Neural progenitor cell (in vitro differentiated cells): ENCODE measurements at regions not wholly inside any gene's neighbourhood (a gene's known extent, or its start where the extent isn't known, plus 50 kb on each side); places are given as distances from the start of the nearest gene placed in this dataset.

Experiments
- DNase-seq: peaks from one replicate; pipeline ENCODE4 v3.0.0-alpha.2; 2016; ENCODE audit warnings: low spot score
- H2AFZ ChIP-seq: fragments of 200-600 bp; sonication (generic); replicated peaks from 2 replicates; pipeline ENCODE4 v1.6.1; 2016; ENCODE audit warnings: antibody characterized with exemption
- H3F3A ChIP-seq: fragments of 200-600 bp; sonication (generic); 2 replicates; pipeline ENCODE4 v1.6.1; 2016; ENCODE audit warnings: antibody characterized with exemption, low read depth
- H3K27ac ChIP-seq: fragments of 200-600 bp; sonication (generic); 2 replicates; pipeline ENCODE4 v1.5.1; 2016; ENCODE audit warnings: mild to moderate bottlenecking
- H3K27me3 ChIP-seq: fragments of 200-600 bp; sonication (generic); 2 replicates; pipeline ENCODE4 v1.6.1; 2016; ENCODE audit warnings: mild to moderate bottlenecking, moderate library complexity
- H3K36me3 ChIP-seq: fragments of 200-600 bp; sonication (generic); 2 replicates; pipeline ENCODE4 v1.5.1; 2016
- H3K4me1 ChIP-seq: fragments of 200-600 bp; sonication (generic); 2 replicates; pipeline ENCODE4 v1.6.1; 2016; ENCODE audit warnings: mixed run types
- H3K4me2 ChIP-seq: fragments of 200-600 bp; sonication (generic); 2 replicates; pipeline ENCODE4 v1.6.1; 2016
- H3K4me3 ChIP-seq: fragments of 200-600 bp; sonication (generic); 2 replicates; pipeline ENCODE4 v1.5.1; 2016
- H3K79me2 ChIP-seq: fragments of 200-600 bp; sonication (generic); 2 replicates; pipeline ENCODE4 v1.6.1; 2016; ENCODE audit warnings: low read depth
- H3K9ac ChIP-seq: fragments of 200-600 bp; sonication (generic); 2 replicates; pipeline ENCODE4 v1.6.1; 2016
- H3K9me3 ChIP-seq: fragments of 200-600 bp; sonication (generic); 2 replicates; pipeline ENCODE4 v1.5.1; 2016; ENCODE audit warnings: low read depth
- H4K20me1 ChIP-seq: fragments of 200-600 bp; sonication (generic); 2 replicates; pipeline ENCODE4 v1.6.1; 2016; ENCODE audit warnings: low read depth
- H3K27ac Mint-ChIP-seq: 3 replicates; pipeline ENCODE4 v1.8.0; 2021; ENCODE audit warnings: mixed read lengths
- H3K27me3 Mint-ChIP-seq: 2 replicates; pipeline ENCODE4 v1.8.0; 2022; ENCODE audit warnings: low read depth, mild to moderate bottlenecking, inconsistent platforms, moderate library complexity, mixed read lengths; ENCODE audit not compliant: insufficient read depth
- H3K36me3 Mint-ChIP-seq: 3 replicates; pipeline ENCODE4 v1.8.0; 2021; ENCODE audit warnings: mixed read lengths
- H3K4me1 Mint-ChIP-seq: 3 replicates; pipeline ENCODE4 v1.8.0; 2021; ENCODE audit warnings: mixed read lengths
- H3K4me3 Mint-ChIP-seq: 3 replicates; pipeline ENCODE4 v1.8.0; 2021; ENCODE audit warnings: mild to moderate bottlenecking, moderate library complexity, mixed read lengths
- H3K9me3 Mint-ChIP-seq: 3 replicates; pipeline ENCODE4 v1.8.0; 2020; ENCODE audit warnings: mixed read lengths
- CTCF ChIP-seq: fragments of 200-600 bp; sonication (generic); IDR thresholded peaks from 2 replicates; pipeline ENCODE4 v1.5.1; 2017; ENCODE audit warnings: antibody characterized with exemption, mild to moderate bottlenecking
- EZH2 ChIP-seq: fragments of 200-600 bp; sonication (generic); IDR thresholded peaks from 2 replicates; pipeline ENCODE4 v1.6.1; 2017; ENCODE audit warnings: antibody characterized with exemption, mild to moderate bottlenecking, moderate library complexity
- EZH2phosphoT487 ChIP-seq: fragments of 200-600 bp; sonication (generic); IDR thresholded peaks from 2 replicates; pipeline ENCODE4 v1.6.1; 2017; ENCODE audit warnings: antibody characterized with exemption

GRCh38 chr3:135454890-135455289 lies 510.6 kb upstream of the PPP2R3A start:
- Histone ChIP-seq H4K20me1 (no peaks in the 10 kb centered on the region), H2AFZ (no peak overlapping the region), H3K79me2 (no peaks in the 10 kb centered on the region), H3K9ac (no peak overlapping the region), H3K9me3 (no peaks in the 10 kb centered on the region), H3K4me2 (no peak overlapping the region), H3F3A (no peaks in the 10 kb centered on the region), H3K27ac (no peak overlapping the region), H3K4me3 (no peak overlapping the region), H3K27me3 (no peaks in the 10 kb centered on the region), H3K36me3 (no peaks in the 10 kb centered on the region), H3K4me1 (peaks cover 11% of the 10 kb centered on the region)
- no peak for TF ChIP-seq EZH2phosphoT487
- TF ChIP-seq EZH2, result no peak
- TF ChIP-seq CTCF, result no peak
- H3K27me3 Mint-ChIP-seq, result peaks cover 8% of the 10 kb centered on the region
- H3K27ac Mint-ChIP-seq, result no peak overlapping the region
- peaks cover 3% of the 10 kb centered on the region for H3K9me3 Mint-ChIP-seq
- H3K4me1 Mint-ChIP-seq, result peaks cover 17% of the 10 kb centered on the region
- H3K4me3 Mint-ChIP-seq, result no peak overlapping the region
- H3K36me3 Mint-ChIP-seq, result no peaks in the 10 kb centered on the region
- DNase-seq, result no peak

- Histone ChIP-seq H3K9ac (no peak overlapping the region), H3K79me2 (no peaks in the 10 kb centered on the region), H2AFZ (peak overlapping the region; percentile 97), H3K4me2 (peak overlapping the region; percentile 77), H3K27ac (no peak overlapping the region), H3K27me3 (no peaks in the 10 kb centered on the region), H4K20me1 (no peaks in the 10 kb centered on the region), H3F3A (no peaks in the 10 kb centered on the region), H3K9me3 (no peaks in the 10 kb centered on the region), H3K4me1 (peaks cover 11% of the 10 kb centered on the region), H3K4me3 (peak overlapping the region; percentile 23), H3K36me3 (no peaks in the 10 kb centered on the region)
- Mint-ChIP-seq H3K9me3 (peaks cover 3% of the 10 kb centered on the region), H3K27me3 (peaks cover 8% of the 10 kb centered on the region), H3K4me3 (peak overlapping the region; percentile 61), H3K36me3 (no peaks in the 10 kb centered on the region), H3K4me1 (peaks cover 17% of the 10 kb centered on the region), H3K27ac (peak overlapping the region; percentile 91)
- DNase-seq, result peak; percentile 83
- TF ChIP-seq EZH2, result no peak
- TF ChIP-seq CTCF, result peak; percentile 63
Measured at GRCh38 chr3:135456108-135456790, 509.3 kb upstream of the PPP2R3A start.

GRCh38 chr3:135458541-135459322 lies 506.8 kb upstream of the PPP2R3A start:
- Histone ChIP-seq H3K79me2 (no peaks in the 10 kb centered on the region), H3F3A (no peaks in the 10 kb centered on the region), H3K4me3 (no peak overlapping the region), H3K9me3 (no peaks in the 10 kb centered on the region), H3K9ac (no peak overlapping the region), H3K4me2 (no peak overlapping the region), H3K27me3 (no peaks in the 10 kb centered on the region), H4K20me1 (no peaks in the 10 kb centered on the region), H2AFZ (no peak overlapping the region), H3K27ac (no peak overlapping the region), H3K4me1 (peaks cover 11% of the 10 kb centered on the region), H3K36me3 (no peaks in the 10 kb centered on the region)
- Mint-ChIP-seq H3K4me3 (no peak overlapping the region), H3K4me1 (peaks cover 12% of the 10 kb centered on the region), H3K27ac (no peak overlapping the region), H3K9me3 (no peaks in the 10 kb centered on the region), H3K27me3 (peaks cover 4% of the 10 kb centered on the region), H3K36me3 (no peaks in the 10 kb centered on the region)
- TF ChIP-seq EZH2phosphoT487 (no peak), CTCF (no peak), EZH2 (no peak)
- DNase-seq, result no peak
